NCI-H2081 (cell line): ENCODE measurements at regions not wholly inside any gene's neighbourhood (a gene's known extent, or its start where the extent isn't known, plus 50 kb on each side); places are given as distances from the start of the nearest gene placed in this dataset.
"Not testable (repeated sequence)": the region's sequence is repeated elsewhere in the genome, so short reads cannot be mapped to it uniquely, and the experiment has no call there.

Source experiments
- DNase-seq, 2 experiments: peaks; one replicate each; lab custom pipeline; 2025; lab: John Stamatoyannopoulos, UW

DNA sequence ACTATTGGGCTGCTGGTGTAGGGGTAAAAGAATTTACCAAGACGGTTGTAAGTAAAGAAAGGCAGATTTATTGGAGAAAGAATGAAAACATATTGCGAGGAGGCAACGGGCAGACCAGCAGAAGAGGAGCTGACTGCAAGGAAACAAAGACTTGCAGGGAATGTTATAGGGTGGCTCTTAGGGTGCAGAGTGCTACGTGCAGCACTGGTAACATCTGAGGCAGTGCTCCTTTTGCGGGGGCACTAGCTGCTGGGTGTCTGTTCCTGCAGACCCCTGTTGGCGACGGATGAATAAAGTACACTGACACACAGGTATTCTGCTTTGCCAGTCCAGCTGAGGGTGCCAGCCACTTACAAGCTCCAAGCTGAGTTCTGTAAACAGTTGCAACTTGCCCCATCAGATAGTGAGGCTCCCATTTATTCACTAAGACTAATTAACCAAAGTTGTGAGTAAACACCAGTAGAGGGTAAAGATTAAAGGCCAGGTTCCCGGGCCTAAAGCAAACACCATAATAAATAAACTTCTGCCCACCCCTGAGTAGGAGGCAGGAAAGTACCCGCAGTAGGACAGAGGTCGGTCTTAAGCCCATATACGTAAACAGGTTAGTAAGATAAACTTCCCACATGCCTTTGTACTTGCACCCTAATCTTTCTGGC, 140.2 kb upstream of the KCNK1 start:
- no peak for DNase-seq

DNA sequence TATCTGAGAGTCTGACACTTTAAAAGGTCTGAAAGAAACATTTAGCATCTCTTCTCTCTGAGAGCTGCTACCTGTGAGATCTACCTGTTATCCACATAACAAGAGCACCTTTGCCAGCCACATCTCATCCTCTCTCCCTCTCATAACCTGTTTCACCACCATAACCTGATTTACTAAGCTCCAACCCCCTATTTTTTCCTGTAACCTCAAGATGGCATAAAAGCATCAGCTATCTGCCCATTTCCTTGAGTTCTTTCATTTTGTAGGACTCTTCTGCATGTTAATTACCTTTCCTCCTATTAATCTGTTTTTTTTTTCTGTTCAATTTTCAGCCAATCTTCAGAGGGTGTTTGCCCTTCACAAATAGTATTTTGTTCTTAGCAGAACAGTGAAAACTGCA, 136.5 kb upstream of the KCNK1 start:
- no peak for DNase-seq

DNA sequence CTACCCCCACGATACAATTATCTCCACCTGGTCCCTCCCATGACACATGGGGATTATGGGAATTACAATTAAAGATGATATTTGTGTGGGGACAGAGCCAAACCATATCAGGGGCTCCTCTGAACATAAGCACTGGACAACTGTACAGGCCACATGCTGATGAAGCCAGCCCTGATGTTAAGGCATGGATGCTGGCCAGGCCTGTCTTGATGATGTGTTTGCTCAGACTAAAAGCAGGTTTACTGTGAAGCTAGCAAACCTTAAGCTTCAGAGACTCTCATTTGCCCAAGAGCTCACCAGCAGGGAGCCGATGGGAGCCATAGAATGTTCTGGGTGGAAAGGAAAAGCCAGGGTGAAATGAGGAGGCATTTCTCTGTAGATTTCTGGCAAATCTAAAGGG, 135.3 kb upstream of the KCNK1 start:
- DNase-seq, result peak in 1 of 2 experiments; percentile 56

DNA sequence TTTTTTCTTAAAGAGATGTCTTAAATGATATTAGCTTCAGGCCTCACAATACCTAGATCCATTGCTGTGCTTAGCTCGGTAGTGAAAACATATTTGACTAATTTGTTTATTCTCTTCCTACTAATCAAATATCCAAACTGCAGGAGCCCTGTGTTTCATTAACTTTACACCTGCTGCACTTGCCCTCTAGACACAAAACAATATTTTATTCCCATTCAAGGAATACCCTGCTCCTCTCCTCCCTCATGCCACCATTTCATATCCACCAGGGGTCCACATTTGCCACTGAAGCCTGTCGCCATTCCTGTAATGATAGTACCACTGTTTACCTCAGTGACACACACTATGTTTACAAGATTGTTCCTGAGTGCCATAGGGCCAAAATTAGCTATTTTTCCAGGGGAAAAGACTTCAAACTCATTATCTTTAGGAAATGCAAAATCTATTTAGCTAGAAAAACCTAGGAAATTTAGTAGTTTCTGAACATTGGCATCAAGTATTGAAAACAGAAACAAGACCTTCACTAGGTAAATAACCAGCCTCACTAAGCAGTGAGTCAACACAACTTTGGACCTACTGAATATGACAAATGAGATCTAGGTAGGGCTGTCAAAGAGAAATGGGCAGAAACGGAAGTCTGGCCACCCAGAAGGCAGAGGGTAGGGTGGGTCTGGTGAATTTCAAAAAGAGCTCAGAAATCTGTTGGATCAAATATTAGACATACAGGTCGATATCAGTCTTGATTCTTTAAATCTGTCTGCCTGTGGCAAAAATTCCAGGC, 134.6 kb upstream of the KCNK1 start:
- peak; percentile 45 to 84 for DNase-seq

DNA sequence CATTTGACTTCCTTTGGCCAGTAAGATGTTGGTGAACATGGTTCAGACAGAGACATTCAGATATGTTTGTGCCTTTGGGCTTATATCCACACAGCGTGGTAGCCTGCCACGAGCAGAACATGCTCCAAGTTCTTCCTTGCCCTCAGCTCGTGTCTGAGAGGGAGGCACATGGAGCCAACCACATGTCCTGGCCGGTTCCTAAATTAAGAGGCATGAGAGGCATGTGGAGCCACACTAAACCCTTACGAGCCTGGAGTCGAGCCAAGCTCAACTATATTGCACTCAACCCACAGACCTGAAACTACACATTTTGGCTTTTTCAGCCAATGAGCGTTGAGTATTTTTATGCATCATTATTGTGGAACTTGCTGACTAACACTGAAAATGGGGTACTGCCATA, 133.7 kb upstream of the KCNK1 start:
- no peak for DNase-seq

DNA sequence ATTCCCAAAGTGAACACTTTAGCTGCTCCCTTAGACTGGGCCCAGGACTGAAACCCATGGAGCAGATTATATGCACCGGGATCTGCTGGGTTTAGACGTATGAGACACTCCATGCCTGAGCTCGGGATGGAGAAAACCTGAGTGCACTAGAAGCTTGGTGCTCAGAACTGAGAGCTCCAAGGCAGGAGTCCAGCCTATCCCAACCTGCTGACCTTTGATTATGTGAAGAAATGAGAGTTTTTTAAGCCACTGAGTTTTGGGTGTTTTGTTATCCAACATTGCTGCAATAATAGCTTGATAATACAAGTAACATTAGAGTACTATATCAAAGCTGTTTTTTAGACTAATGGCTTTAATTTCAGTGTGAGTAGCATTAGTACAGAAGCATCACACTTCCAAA, 131.5 kb upstream of the KCNK1 start:
- no peak for DNase-seq

DNA sequence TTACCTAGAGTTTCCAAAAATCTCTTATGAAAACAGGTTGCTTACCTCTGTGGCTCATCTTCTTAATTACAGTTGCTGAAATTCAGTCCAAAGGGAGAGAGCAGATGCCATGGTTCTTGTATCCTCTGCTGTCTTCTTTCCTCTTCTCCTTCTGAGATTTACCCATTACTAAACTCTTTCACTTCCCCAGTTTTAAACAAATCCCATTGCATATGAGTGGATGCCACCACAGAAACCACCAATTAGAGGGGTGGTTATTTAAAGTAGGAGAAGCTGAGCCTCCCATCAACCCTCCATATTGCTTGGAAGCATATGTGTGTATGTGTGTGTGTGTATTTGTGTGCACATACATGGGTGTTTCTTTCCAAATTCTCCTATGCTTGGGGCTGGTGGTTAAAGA, 128.5 kb upstream of the KCNK1 start:
- DNase-seq, result no peak

DNA sequence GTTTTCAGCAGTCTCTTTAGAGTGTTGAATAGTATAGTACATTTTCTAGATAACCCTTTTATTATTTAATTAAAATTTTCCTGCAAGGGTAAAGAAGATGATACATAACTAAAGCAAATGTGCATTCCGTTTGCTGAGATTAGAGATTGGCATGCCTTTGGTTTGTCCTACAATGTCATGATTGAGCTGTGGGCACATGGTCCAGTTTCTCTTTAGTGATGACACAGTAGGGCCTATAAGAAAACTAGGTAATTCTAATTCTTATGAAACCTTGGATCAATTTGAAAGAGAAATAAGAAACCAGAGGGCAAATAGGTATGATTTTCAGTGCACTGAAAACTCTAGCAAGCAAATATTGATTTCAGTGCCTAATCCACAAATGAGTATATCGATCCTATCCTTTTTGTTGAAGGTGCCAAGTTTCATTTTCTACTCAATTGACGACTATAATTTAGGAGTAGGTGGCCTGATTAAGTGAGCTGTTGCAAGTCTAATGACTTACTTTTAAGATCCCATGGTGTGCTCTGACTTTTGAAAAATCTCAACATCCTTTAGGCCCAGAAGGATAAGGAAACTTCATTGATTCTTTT, 128.0 kb upstream of the KCNK1 start:
- DNase-seq, result no peak

DNA sequence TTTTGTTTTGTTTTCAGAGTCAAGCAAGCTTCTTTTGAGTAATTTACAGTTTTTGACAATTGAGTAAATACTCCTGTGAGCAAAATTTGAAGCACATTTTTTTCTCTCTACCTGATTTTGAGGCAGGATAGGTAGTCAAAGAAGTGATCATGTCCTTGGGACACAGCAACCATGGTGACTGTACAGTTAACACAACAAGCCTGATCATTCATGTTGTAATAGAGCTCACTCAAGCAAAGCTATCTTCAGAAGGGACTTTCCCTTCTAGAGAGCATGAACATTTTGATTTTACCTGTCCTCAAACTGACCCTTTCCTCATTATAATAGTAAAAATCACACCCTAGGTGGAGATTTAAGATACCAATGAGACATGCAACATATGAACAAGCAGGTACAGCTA, 126.5 kb upstream of the KCNK1 start:
- no peak for DNase-seq

DNA sequence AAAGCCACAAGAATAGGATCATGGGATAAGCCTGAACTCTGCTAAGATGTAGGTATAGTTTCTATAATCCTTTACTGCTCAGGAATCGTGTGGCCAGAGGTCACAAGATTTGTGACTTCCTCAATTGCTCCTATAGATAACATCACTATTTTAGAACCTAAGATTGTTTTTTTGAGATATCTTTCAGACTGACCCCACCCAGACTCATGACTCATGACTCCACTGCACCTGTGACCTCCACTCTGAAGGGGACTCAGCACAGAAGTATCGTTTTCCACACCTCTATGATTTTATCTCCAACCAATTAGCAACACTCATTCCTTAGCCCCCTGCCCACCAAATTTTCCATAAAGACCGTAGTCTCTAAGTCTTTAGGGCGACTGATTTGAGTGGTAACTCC, 124.5 kb upstream of the KCNK1 start:
- no peak for DNase-seq

DNA sequence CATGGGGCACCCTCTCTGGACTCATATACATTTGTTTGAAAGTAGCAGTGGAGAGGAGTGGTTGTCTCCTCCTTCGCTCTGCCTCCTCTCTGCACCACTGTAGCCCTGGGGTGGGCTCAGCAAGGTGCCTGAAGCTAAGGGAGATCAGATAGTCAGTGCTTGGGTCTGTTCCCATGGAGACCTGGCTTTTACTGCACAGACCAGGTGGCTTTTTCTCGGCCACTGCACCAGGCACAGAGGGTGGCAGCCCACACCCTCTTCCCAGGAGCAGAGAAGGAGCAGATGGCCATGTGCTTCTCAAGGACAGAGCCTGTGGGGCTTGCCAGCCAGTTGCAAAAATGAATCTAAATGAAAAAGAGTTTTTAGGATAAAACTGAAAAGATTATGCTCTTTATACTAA, 123.4 kb upstream of the KCNK1 start:
- DNase-seq, result peak; percentile 80 to 94

DNA sequence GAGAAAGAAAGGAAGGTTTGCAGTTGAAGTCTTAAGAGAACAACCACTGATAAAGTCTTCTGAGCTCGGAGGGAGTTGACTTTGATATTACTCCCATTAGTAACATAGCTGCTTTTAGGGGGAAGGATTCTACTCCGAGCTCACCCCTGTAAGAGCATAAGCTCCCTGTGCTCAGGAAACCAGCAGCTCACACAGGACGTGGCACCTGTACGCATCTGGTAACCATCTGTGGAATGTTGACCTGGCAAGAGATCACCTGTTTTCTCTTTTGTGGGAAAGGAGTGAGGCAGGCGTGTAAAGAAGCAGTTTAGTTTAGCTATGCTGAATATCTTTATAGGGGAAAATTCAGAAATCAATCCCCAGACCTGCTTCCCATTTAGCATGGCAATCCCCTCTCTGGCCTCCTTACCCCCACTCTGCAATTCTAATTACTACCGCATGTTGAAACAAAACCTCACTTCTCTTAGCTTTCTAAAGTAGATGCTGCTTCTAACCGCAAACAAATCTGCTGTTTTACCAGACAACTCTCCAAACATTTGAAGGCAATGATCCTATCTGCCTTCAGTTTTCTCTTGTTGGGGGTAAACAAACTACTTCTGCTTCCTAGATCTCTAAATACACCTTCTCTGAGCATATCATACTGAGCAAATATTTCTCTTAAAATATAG, 121.8 kb upstream of the KCNK1 start:
- no peak for DNase-seq

DNA sequence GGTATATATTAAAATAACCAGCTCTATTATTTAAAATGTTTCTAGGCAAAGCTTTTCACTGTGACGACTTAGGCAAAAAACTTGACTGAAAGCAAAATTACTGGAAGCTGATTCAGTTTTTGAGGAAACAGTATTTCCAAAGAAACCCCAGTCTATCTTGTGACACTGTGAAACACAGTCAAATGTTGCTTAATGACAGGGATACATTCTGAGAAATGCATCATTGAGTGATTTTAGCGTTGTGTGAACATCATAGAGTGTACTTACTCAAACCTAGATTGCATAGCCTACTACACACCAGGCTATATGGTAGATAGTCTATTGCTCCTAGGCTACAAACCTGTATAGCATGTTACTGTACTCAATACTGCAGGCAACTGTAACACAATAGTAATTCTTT, 116.9 kb upstream of the KCNK1 start:
- DNase-seq, result no peak

DNA sequence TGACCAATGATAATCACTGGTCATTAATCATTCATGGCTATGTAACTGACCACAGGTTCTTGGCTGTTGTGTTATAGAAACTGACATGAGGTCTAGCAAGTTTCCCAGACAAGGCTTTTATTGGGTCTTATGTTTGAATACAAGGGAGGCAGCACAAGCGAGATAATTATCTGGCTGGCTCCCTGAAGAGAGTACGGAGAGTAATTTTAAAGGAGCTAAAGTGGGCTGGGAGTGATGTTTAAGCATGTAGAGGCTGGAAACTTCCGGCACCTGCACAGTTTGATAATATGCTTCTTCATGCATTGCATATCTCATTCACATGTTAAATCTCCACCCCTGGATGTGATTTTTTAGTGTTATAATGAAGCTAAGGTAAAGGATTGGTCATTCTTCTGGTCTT, 116.2 kb upstream of the KCNK1 start:
- no peak for DNase-seq

DNA sequence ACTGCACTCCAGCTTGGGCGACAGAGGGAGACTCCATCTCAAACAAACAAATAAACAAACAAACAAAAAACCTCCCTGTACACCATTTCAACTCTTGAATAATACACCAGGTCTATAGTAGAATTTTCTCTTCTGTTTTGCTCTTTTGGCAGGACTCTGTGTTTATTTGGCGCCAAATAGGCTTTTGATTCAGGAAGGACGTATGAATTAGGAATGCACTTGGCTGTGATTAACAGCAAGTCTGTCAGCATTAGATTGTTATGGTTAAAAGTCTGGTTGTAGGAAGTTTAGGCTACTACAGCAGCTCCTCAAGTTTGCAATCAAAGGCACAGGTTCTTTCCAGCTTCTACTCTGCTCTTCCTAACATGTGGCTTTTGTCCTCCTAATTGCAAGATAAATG, 113.8 kb upstream of the KCNK1 start:
- no peak for DNase-seq

DNA sequence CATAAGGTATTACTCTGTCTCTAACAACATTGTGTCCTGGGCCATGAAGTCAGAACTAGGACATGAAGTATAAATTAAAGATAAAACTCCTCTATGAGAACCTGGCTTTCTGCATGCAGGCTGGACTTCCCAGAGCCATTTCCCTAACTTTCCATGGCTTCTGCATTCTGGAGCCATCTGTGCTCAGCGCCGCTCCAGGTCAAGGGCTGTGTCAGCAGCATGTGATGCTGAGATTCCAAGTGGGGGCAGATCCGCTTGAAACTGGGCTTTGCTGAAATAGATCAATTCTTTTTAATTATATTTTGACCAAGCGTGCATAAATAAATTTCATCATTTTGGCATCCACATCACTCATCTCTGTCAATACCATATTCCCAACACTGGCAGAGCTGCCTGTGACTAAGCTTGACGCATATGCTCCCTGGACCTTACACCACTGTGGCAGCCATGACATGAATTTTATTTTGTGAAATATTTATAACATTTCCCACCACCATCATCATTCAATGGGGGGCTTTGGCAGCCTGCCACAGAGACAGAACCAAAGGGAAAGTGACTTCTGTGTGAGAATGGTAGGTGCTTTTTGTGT, 110.4 kb upstream of the KCNK1 start:
- DNase-seq, result no peak

DNA sequence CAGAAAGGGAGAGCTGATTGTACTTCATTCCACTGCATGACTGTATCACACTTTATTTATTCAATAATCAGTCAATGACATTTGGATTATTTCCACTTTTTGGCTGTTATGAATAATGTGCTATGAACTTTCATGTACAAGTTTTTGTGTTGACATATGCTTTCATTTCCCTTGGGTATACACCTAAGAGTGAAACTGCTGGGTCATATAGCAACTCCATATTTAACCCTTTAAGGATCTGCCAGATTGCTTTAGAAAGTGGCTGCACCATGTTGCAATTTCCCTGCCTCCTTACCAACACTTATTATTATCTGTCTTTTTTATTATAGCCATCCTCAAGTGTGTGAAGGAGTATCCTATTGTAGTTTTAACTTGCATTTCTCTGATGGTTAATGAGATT, 108.8 kb upstream of the KCNK1 start:
- no peak for DNase-seq

DNA sequence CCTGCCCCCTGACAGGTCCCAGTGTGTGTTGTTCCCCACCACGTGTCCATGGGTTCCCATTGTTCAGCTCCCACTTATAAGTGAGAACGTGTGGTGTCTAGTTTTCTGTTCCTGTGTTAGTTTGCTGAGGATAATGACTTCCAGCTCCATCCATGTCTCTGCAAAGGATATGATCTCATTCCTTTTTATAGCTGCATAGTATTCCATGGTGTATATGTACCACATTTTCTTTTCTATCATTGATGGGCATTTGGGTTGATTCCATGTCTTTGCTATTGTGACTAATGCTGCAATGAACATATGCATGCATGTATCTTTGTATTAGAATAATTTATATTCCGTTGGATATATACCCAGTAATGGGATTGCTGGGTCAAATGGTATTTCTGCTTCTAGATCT, 108.0 kb upstream of the KCNK1 start:
- DNase-seq, result not testable (repeated sequence)

DNA sequence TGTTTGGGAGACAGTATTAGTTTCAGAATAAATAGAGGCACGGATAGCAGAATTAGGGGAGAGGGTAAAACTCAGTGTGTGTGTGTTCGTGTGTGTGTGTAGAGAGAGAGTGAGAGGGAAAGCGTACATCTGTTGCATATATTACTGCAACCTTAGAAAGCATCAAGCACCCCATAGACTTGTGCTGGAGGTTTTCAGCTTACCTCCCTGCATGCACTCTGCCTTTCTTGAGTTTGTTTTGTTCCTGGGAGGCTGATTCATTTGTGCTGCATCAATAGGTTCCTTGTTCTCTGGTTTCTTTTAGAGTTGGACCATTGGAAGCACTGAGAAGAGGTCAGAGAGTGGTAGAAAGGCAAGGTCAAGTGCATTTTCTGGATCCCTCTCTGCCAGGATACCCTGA, 104.4 kb upstream of the KCNK1 start:
- no peak for DNase-seq

DNA sequence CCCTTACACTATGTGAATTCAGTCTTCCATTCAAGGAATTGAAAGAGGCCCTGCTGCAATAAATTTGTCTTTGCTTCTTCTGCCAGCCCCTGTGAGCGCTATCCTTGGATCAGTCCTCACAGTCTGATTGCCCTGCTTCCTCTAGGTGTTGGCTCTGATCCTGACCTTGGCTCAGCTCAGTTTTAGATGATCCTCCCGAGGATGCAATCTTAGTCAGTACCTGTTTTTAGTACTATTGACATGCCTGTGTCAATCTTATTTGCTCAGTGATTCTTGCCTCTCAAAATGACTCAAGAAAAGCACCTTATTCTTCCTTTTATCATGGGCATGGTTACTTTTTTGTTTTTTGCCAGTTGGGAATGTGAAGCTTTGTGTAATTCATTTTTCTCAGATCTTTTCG, 101.4 kb upstream of the KCNK1 start:
- DNase-seq, result no peak

DNA sequence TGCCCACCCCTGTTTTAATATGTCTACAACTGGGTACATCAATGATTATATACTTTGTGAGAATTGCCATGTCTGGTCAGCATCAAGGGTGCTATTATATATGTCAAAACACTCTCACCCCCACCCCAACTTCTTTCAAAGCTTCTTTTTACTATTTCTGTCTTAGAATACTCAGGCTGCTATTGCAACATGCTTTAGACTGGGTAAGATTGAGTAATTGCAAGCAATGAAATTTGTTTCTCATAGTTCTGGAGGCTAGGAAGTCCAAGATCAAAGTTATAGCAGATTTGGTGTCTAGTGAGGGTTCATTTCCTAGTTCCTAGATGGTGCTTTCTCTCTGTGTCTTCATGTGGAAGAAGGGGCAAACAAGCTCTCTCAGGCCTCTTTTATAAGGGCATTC, 100.5 kb upstream of the KCNK1 start:
- DNase-seq, result no peak

DNA sequence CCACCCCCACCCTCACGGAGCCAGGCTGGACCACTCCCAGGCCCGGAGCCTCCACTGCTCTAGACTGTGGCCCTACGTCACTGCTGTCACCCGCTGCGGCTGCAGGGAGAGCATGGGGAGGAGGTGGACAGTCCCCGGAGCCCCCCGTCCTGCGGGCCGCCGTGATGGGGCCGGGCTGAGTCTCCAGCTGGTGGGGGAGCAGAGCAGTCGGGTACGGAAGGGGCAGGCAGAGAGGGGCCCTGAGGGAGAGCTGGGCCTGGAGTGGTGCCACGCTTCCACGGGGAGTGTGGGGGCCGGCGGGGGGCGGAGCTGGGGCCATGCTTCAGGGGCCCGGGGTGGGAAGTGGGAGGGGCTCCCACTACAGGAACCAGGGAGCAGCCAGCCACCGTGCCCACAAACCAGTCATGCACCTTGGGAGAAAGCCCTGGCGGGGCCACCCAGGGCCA, 98.9 kb upstream of the KCNK1 start:
- DNase-seq, result no peak

DNA sequence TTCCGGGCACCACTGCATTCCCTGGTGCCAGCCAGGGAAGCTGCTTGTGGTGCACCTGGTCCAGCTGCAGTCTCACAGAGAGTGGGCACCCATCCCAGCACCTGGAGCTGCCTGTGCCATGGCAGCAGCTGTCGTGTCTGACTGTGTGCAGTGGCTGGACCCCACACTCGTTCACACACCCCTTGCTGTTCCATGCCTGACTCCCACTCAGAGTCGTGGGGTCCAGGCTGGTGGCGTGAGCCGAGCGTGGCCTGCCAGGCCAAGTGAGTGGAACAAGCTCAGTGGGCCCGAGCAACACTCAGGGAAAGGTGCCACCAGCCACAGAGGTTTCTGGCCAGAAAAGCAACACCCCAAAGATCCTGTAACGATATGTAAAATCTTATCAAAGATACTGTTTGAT, 97.2 kb upstream of the KCNK1 start:
- no peak for DNase-seq
